ENCODE measurements at regions not wholly inside any gene's neighbourhood (a gene's known extent, or its start where the extent isn't known, plus 50 kb on each side); places are given as distances from the start of the nearest gene placed in this dataset.
"Not testable (repeated sequence)": the region's sequence is repeated elsewhere in the genome, so short reads cannot be mapped to it uniquely, and the experiment has no call there.

- DNase-seq (ENCODE audit: low read depth in 2 of 2) = no peak
Measured at GRCh38 chr5:159784993-159785392, 131.3 kb upstream of the ADRA1B start.

GRCh38 chr5:159785656-159786055 lies 130.6 kb upstream of the ADRA1B start:
- DNase-seq (ENCODE audit: low read depth in 2 of 2) = no peak

- no peak for DNase-seq (ENCODE audit: low read depth in 2 of 2)
Measured at GRCh38 chr5:159786201-159786600, 130.1 kb upstream of the ADRA1B start.

- no peak for DNase-seq (ENCODE audit: low read depth in 2 of 2)
Measured at GRCh38 chr5:159786901-159787691, 129.2 kb upstream of the ADRA1B start.

GRCh38 chr5:159787837-159788236 lies 128.4 kb upstream of the ADRA1B start:
- no peak for DNase-seq (ENCODE audit: low read depth in 2 of 2)

GRCh38 chr5:159788835-159789331 lies 127.4 kb upstream of the ADRA1B start:
- no peak for DNase-seq (ENCODE audit: low read depth in 2 of 2)

GRCh38 chr5:159792180-159792579 lies 124.1 kb upstream of the ADRA1B start:
- no peak for DNase-seq (ENCODE audit: low read depth in 2 of 2)

GRCh38 chr5:159797261-159797970 lies 118.9 kb upstream of the ADRA1B start:
- DNase-seq (ENCODE audit: low read depth in 2 of 2) = no peak

- DNase-seq (ENCODE audit: low read depth in 2 of 2) = no peak
Measured at GRCh38 chr5:159799701-159800100, 116.6 kb upstream of the ADRA1B start.

GRCh38 chr5:159800131-159800840 lies 116.0 kb upstream of the ADRA1B start:
- no peak for DNase-seq (ENCODE audit: low read depth in 2 of 2)

- no peak for DNase-seq (ENCODE audit: low read depth in 2 of 2)
Measured at GRCh38 chr5:159801303-159801702, 115.0 kb upstream of the ADRA1B start.

GRCh38 chr5:159802661-159803060 lies 113.6 kb upstream of the ADRA1B start:
- DNase-seq (ENCODE audit: low read depth in 2 of 2) = no peak

- no peak for DNase-seq (ENCODE audit: low read depth in 2 of 2)
Measured at GRCh38 chr5:159804121-159804520, 112.2 kb upstream of the ADRA1B start.

- DNase-seq (ENCODE audit: low read depth in 2 of 2) = no peak
Measured at GRCh38 chr5:159805021-159805420, 111.3 kb upstream of the ADRA1B start.

- DNase-seq (ENCODE audit: low read depth in 2 of 2) = not testable (repeated sequence)
Measured at GRCh38 chr5:159807135-159807534, 109.1 kb upstream of the ADRA1B start.

GRCh38 chr5:159807586-159807985 lies 108.7 kb upstream of the ADRA1B start:
- no peak for DNase-seq (ENCODE audit: low read depth in 2 of 2)

- DNase-seq (ENCODE audit: low read depth in 2 of 2) = no peak
Measured at GRCh38 chr5:159811712-159812111, 104.6 kb upstream of the ADRA1B start.

GRCh38 chr5:159812759-159813158 lies 103.5 kb upstream of the ADRA1B start:
- DNase-seq (ENCODE audit: low read depth in 2 of 2) = not testable (repeated sequence)

- no peak for DNase-seq (ENCODE audit: low read depth in 2 of 2)
Measured at GRCh38 chr5:159814222-159814621, 102.1 kb upstream of the ADRA1B start.

GRCh38 chr5:159814805-159815585 lies 101.3 kb upstream of the ADRA1B start:
- DNase-seq (ENCODE audit: low read depth in 2 of 2) = no peak

- no peak for DNase-seq (ENCODE audit: low read depth in 2 of 2)
Measured at GRCh38 chr5:159817262-159818029, 98.8 kb upstream of the ADRA1B start.

Measured in activated CD8-positive, alpha-beta memory T cell treated with anti-CD3 and anti-CD28 coated beads for 4 hours (primary cell).